RWPE2 (cell line): ENCODE measurements at regions not wholly inside any gene's neighbourhood (a gene's known extent, or its start where the extent isn't known, plus 50 kb on each side); places are given as distances from the start of the nearest gene placed in this dataset.

ENCODE experiments used
- ATAC-seq: fragments of 200-7000 bp; cut with Tn5 transposase; 3 replicates; pipeline ENCODE4 v1.9.1; 2021; ENCODE audit warnings: low read depth
- DNase-seq: peaks from one replicate; pipeline ENCODE4 v3.0.0-alpha.2; 2020; ENCODE audit warnings: low spot score
- H3K27ac ChIP-seq: fragments of 450-650 bp; 2 replicates; pipeline ENCODE4 v1.5.1; 2017; ENCODE audit warnings: mild to moderate bottlenecking; ENCODE audit not compliant: poor library complexity, severe bottlenecking
- H3K27me3 ChIP-seq: fragments of 250-450 bp; sonication (Bioruptor Pico); 2 replicates; pipeline ENCODE4 v1.5.1; 2021; ENCODE audit warnings: mild to moderate bottlenecking, moderate library complexity; ENCODE audit not compliant: insufficient read depth, poor library complexity, severe bottlenecking
- H3K36me3 ChIP-seq: fragments of 250-450 bp; sonication (Bioruptor Pico); 2 replicates; pipeline ENCODE4 v1.5.1; 2020; ENCODE audit warnings: low read depth, mild to moderate bottlenecking, moderate library complexity
- H3K4me1 ChIP-seq: fragments of 250-450 bp; sonication (Bioruptor Pico); 2 replicates; pipeline ENCODE4 v1.5.1; 2021; ENCODE audit warnings: mild to moderate bottlenecking, moderate library complexity; ENCODE audit not compliant: insufficient read depth, poor library complexity, severe bottlenecking
- H3K4me3 ChIP-seq: fragments of 250-450 bp; sonication (Bioruptor Pico); 2 replicates; pipeline ENCODE4 v1.5.1; 2021; ENCODE audit warnings: mild to moderate bottlenecking, moderate library complexity; ENCODE audit not compliant: severe bottlenecking
- H3K9me3 ChIP-seq: fragments of 250-450 bp; sonication (Bioruptor Pico); 2 replicates; pipeline ENCODE4 v1.5.1; 2021; ENCODE audit warnings: mild to moderate bottlenecking, moderate library complexity; ENCODE audit not compliant: severe bottlenecking
- CTCF ChIP-seq: fragments of 450-650 bp; IDR thresholded peaks from one replicate; pipeline ENCODE4 v1.5.1; 2017; ENCODE audit warnings: mild to moderate bottlenecking, moderate library complexity; ENCODE audit not compliant: poor library complexity, severe bottlenecking

DNA sequence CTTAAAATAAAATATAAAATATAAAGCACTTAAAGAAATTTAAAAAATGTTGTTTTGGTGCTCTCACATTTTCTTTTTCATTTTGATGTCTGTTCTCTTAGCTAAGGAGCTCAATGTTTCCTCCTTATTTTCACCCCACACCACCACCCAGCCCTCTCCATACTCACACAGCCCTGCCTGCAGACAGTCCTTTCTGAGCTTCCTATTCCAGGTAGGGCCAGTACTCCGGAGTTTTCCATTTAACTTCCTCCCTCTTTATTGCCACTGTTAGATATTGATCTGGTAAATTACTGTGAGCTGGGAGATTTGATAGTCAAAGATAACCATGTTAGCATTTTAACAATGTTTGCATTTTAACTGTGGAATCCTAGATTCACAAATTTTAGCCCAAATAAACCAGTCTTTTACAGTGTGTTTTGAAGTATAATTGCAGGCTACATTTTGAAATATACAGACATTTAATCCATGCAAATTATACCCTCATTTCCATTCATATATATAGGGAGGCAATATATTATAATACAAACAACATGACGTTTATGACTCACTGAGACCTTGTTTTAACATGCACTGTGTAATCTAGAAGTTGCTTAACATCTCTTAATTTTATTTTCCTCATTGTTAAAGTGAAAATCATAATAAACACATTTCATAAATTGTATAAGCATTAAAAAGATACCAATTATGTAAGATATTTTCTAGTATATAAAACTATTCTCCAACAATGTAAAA, 927.1 kb downstream of the NR2F1-AS1 start:
- Histone ChIP-seq H3K36me3 (no peaks in the 10 kb centered on the region), H3K27me3 (no peaks in the 10 kb centered on the region), H3K27ac (no peak overlapping the region), H3K4me3 (no peak overlapping the region), H3K4me1 (peaks cover 8% of the 10 kb centered on the region), H3K9me3 (no peaks in the 10 kb centered on the region)
- peak; percentile 67 for ATAC-seq
- no peak for TF ChIP-seq CTCF
- no peak for DNase-seq

- no peak for DNase-seq
- H3K9me3 ChIP-seq, result no peaks in the 10 kb centered on the region
- no peak overlapping the region for H3K4me3 ChIP-seq
- no peak overlapping the region for H3K27ac ChIP-seq
- H3K4me1 ChIP-seq, result peaks cover 8% of the 10 kb centered on the region
- H3K36me3 ChIP-seq, result no peaks in the 10 kb centered on the region
- no peak for ATAC-seq
- no peaks in the 10 kb centered on the region for H3K27me3 ChIP-seq
- no peak for TF ChIP-seq CTCF
Observed at GRCh38 chr5:92652756-92653155, 928.3 kb downstream of the NR2F1-AS1 start.

DNA sequence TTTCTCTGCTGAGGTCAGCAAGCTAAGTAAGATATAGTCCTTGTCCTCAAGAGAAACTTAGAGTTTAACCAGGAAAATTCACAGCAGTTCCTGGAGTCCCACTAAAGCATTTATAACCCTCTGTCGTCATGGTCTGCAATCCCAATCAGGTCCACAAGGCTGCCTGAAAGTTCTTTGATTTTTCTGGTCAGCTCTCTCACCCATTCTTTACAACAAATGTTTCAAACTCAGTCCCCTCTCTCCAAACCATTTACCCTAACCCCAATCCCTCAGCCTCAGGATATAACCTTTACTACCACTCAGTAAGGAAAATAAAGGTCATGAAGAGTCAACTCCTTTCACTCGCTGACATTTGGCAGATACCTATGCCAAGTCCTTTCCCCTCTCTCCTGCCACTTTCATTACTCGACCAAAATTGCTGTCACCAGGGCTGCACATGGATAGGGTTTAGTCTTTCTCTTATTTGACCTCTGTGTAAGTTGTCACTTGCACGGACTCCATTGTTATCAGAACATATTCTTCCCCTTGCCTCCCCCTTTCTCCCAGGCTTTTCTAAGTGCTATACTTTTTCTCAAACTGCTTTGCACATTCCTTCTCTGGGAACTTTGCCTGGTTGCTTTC, 936.6 kb downstream of the NR2F1-AS1 start:
- no peak overlapping the region for H3K27ac ChIP-seq
- ATAC-seq, result no peak
- TF ChIP-seq CTCF, result no peak
- DNase-seq, result no peak
- H3K4me1 ChIP-seq, result peaks cover 11% of the 10 kb centered on the region
- no peaks in the 10 kb centered on the region for H3K36me3 ChIP-seq
- H3K27me3 ChIP-seq, result no peaks in the 10 kb centered on the region
- H3K9me3 ChIP-seq, result no peaks in the 10 kb centered on the region
- no peak overlapping the region for H3K4me3 ChIP-seq

DNA sequence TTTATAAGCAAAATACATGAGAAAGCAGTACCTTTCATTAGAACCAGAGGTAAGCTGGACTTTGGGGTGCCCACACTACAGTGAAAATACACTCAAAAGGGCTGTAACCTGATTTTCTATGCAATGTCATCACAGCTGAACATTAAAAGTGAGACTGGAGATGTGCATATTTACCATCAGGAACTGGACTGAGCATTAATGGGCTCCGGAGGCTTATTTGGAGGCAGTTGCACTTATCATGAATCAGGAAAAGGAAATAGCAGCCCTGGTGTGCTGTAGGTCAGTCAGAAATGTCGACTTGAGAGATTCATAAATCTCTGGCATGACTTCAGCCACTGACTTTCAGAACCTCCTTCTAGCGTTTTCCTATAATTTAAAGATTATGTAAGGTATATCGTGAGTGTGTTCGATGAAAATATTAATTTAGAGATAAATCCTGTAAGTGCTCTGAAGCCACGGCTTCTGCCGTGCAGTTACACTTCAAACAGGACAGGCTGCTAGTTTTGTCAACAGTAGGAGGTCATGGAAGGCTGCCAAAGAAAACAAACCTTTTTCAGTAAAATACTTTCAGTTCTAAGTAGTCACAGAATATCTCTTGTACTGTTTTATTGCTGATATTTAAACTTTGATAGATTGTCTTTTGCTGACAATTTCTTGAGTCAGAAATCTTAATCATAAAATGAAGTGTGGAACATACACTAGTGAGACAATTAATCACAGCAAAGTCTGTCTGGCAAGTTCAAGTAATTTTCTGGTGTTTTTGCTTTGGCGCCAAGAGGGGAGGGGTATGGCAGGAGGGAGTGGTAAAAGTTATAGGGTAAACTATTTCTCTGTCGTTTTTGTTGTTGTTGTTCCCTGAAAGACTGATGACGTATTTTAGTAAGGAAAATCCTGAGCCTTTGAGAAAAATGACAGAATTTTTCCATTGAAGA, 939.7 kb downstream of the NR2F1-AS1 start:
- peak; percentile 84 for ATAC-seq
- Histone ChIP-seq H3K4me3 (peak overlapping the region; percentile 9), H3K4me1 (peaks cover 11% of the 10 kb centered on the region), H3K36me3 (no peaks in the 10 kb centered on the region), H3K27me3 (no peaks in the 10 kb centered on the region), H3K27ac (peak overlapping the region; percentile 62), H3K9me3 (no peaks in the 10 kb centered on the region)
- TF ChIP-seq CTCF, result no peak
- DNase-seq, result no peak
